BJ (cell line): ENCODE measurements at regions not wholly inside any gene's neighbourhood (a gene's known extent, or its start where the extent isn't known, plus 50 kb on each side); places are given as distances from the start of the nearest gene placed in this dataset.
A peak's percentile ranks its signal among the peaks of the same experiment; 100 is the strongest.

ENCODE experiments used
- CTCF ChIA-PET: fragments of 350-600 bp; formaldehyde crosslinking; extraction: SDS; loops from one replicate; lab custom pipeline; 2021; ENCODE audit warnings: antibody characterized with exemption, inconsistent platforms; lab: Yijun Ruan, JAX
- POLR2A ChIA-PET: fragments of 300-600 bp; sonication (Branson Sonifier 250); formaldehyde crosslinking; extraction: SDS; loops from one replicate; lab custom pipeline; 2021; ENCODE audit warnings: antibody characterized with exemption; lab: Charles Lee
- DNase-seq: peaks from one replicate; pipeline ENCODE4 v3.0.0-alpha.2; 2011; ENCODE audit warnings: low read depth
- H3K27me3 ChIP-seq: 2 replicates; pipeline ENCODE4 v1.6.0; 2011; ENCODE audit warnings: low read length; ENCODE audit not compliant: control insufficient read depth, insufficient read depth
- H3K36me3 ChIP-seq: 2 replicates; pipeline ENCODE4 v1.5.1; 2011; ENCODE audit warnings: low read length; ENCODE audit not compliant: control insufficient read depth, insufficient read depth
- H3K4me3 ChIP-seq: 2 replicates; pipeline ENCODE4 v1.5.1; 2011; ENCODE audit warnings: low read depth, mild to moderate bottlenecking, control low read depth, low read length
- CTCF ChIP-seq: IDR thresholded peaks from 2 replicates; pipeline ENCODE4 v1.5.1; 2011; ENCODE audit warnings: low read depth, mild to moderate bottlenecking, control low read depth, inconsistent platforms, low read length, moderate library complexity; ENCODE audit not compliant: insufficient read depth

- no peak for DNase-seq
- ChIA-PET CTCF (no interaction called here), POLR2A (no interaction called here)
- Histone ChIP-seq H3K36me3 (no peaks in the 10 kb centered on the region), H3K27me3 (no peaks in the 10 kb centered on the region), H3K4me3 (no peak overlapping the region)
- no peak for TF ChIP-seq CTCF
These were observed 202.7 kb downstream of the CGGBP1 start for GRCh38 chr3:87856126-87856525.

- Histone ChIP-seq H3K27me3 (no peaks in the 10 kb centered on the region), H3K36me3 (no peaks in the 10 kb centered on the region), H3K4me3 (no peak overlapping the region)
- ChIA-PET POLR2A (no interaction called here), CTCF (no interaction called here)
- no peak for TF ChIP-seq CTCF
- DNase-seq: peak; percentile 13
These were observed 203.2 kb downstream of the CGGBP1 start for GRCh38 chr3:87855616-87856015.

- CTCF ChIA-PET: no interaction called here
- Histone ChIP-seq H3K36me3 (no peaks in the 10 kb centered on the region), H3K27me3 (no peaks in the 10 kb centered on the region), H3K4me3 (no peak overlapping the region)
- POLR2A ChIA-PET: no interaction called here
- no peak for TF ChIP-seq CTCF
- no peak for DNase-seq
These were observed 203.6 kb downstream of the CGGBP1 start for GRCh38 chr3:87855211-87855610.

- Histone ChIP-seq H3K4me3 (no peak overlapping the region), H3K27me3 (no peaks in the 10 kb centered on the region), H3K36me3 (no peaks in the 10 kb centered on the region)
- CTCF ChIA-PET: no interaction called here
- DNase-seq: no peak
- POLR2A ChIA-PET: no interaction called here
- no peak for TF ChIP-seq CTCF
These were observed 210.8 kb downstream of the CGGBP1 start for GRCh38 chr3:87848003-87848402.

- no peak for TF ChIP-seq CTCF
These were observed 221.7 kb downstream of the CGGBP1 start for GRCh38 chr3:87837076-87837475.

More at GRCh38 chr3:87837076-87837475, 221.7 kb downstream of the CGGBP1 start:
- ChIA-PET CTCF (no interaction called here), POLR2A (no interaction called here)
- no peaks in the 10 kb centered on the region for H3K36me3 ChIP-seq
- H3K4me3 ChIP-seq: no peak overlapping the region
- no peaks in the 10 kb centered on the region for H3K27me3 ChIP-seq
- no peak for DNase-seq
